HCT116 (cell line): ENCODE measurements at regions not wholly inside any gene's neighbourhood (a gene's known extent, or its start where the extent isn't known, plus 50 kb on each side); places are given as distances from the start of the nearest gene placed in this dataset.

ENCODE experiments used
- ATAC-seq: fragments of 200-7000 bp; cut with Tn5 transposase; 2 replicates; pipeline ENCODE4 v1.9.1; 2020; ENCODE audit warnings: mild to moderate bottlenecking, moderate library complexity
- BruUV-seq: library from RNA; stranded (reverse); fragments of 400-500 nt; replicated peaks from 2 replicates; lab custom pipeline; 2021; lab: Mats Ljungman, UMichigan
- CTCF ChIA-PET: fragments of 300-600 bp; sonication (Branson Sonifier 250); formaldehyde crosslinking; loops from one replicate; lab custom pipeline; 2021; ENCODE audit warnings: antibody characterized with exemption; lab: Charles Lee
- POLR2A ChIA-PET: fragments of 300-600, 350-600 bp; sonication (Branson Sonifier 250); formaldehyde crosslinking; loops from one replicate; lab custom pipeline; 2021; ENCODE audit warnings: antibody characterized with exemption; lab: Charles Lee
- RAD21 ChIA-PET, 2 experiments: fragments of 300-600 bp; sonication (Branson Sonifier 250); formaldehyde crosslinking; loops; one replicate each; lab custom pipeline; 2023; ENCODE audit warnings: low total read pairs in 2 of 2; ENCODE audit not compliant: uncharacterized antibody in 2 of 2, unreplicated experiment in 2 of 2, low non-redundant PET in 1 of 2; lab: Charles Lee
- DNase-seq: peaks from one replicate; pipeline ENCODE4 v3.0.0-alpha.2; 2010; ENCODE audit warnings: low read depth, low spot score
- H2AFZ ChIP-seq: fragments of 200-600 bp; shearing (Covaris generic), sonication (generic); 2 replicates; pipeline ENCODE4 v1.6.1; 2017; ENCODE audit warnings: low read depth, mixed run types, mixed read lengths, antibody characterized with exemption, low read length; ENCODE audit not compliant: poor library complexity, severe bottlenecking
- H3K27ac ChIP-seq: 2 replicates; pipeline ENCODE4 v1.5.1; 2012; ENCODE audit warnings: low read depth, low read length
- H3K27me3 ChIP-seq: fragments of 200-600 bp; sonication (generic); 2 replicates; pipeline ENCODE4 v1.6.1; 2016; ENCODE audit warnings: mixed run types, low read length, mixed read lengths; ENCODE audit not compliant: insufficient read depth
- H3K36me3 ChIP-seq, 2 experiments: fragments of 200-500 bp in 1 of 2; fragments of 200-600 bp in 1 of 2; sonication (Bioruptor generic) in 1 of 2; sonication (generic) in 1 of 2; 2 replicates each; pipeline versions ENCODE4 v1.5.1 to v1.6.1; 2014 to 2016; ENCODE audit warnings: low read length in 2 of 2, inconsistent platforms in 1 of 2, mixed read lengths in 1 of 2, mixed run types in 1 of 2; ENCODE audit not compliant: insufficient read depth in 2 of 2, control insufficient read depth in 1 of 2
- H3K4me1 ChIP-seq, 2 experiments: fragments of 200-600 bp in 1 of 2; sonication (generic) in 1 of 2; 2 replicates each; pipeline versions ENCODE4 v1.5.1 to v1.6.1; 2012 to 2017; ENCODE audit warnings: low read length in 2 of 2, inconsistent platforms in 1 of 2, mild to moderate bottlenecking in 1 of 2, mixed read lengths in 1 of 2, mixed run types in 1 of 2, moderate library complexity in 1 of 2; ENCODE audit not compliant: insufficient read depth in 2 of 2, control insufficient read depth in 1 of 2
- H3K4me2 ChIP-seq: fragments of 200-600 bp; sonication (generic); 2 replicates; pipeline ENCODE4 v1.6.1; 2017; ENCODE audit warnings: mixed run types, low read length, mixed read lengths
- H3K4me3 ChIP-seq, 2 experiments: fragments of 200-600 bp in 1 of 2; sonication (generic) in 1 of 2; replicated peaks in 1 of 2; 2 replicates each; pipeline ENCODE4 v1.5.1; 2011 to 2016; ENCODE audit warnings: low read length in 2 of 2, control low read depth in 1 of 2, low read depth in 1 of 2, mild to moderate bottlenecking in 1 of 2, mixed read lengths in 1 of 2, mixed run types in 1 of 2
- H3K79me2 ChIP-seq: fragments of 200-600 bp; sonication (generic); 2 replicates; pipeline ENCODE4 v1.6.1; 2017; ENCODE audit warnings: mild to moderate bottlenecking, mixed run types, low read length, moderate library complexity, mixed read lengths; ENCODE audit not compliant: insufficient read depth
- H3K9ac ChIP-seq: fragments of 200-600 bp; sonication (generic); 2 replicates; pipeline ENCODE4 v1.6.1; 2016; ENCODE audit warnings: low read length, mixed read lengths
- H3K9me2 ChIP-seq: fragments of 200-600 bp; sonication (generic), shearing (Covaris generic); 2 replicates; pipeline ENCODE4 v1.6.1; 2017; ENCODE audit warnings: mixed run types, mild to moderate bottlenecking, moderate library complexity; ENCODE audit not compliant: insufficient read depth
- H3K9me3 ChIP-seq, 2 experiments: fragments of 200-500 bp in 1 of 2; fragments of 200-600 bp in 1 of 2; sonication (Bioruptor generic) in 1 of 2; sonication (generic) in 1 of 2; 2 replicates each; pipeline ENCODE4 v1.6.1; 2014 to 2017; ENCODE audit warnings: low read length in 2 of 2, mixed read lengths in 2 of 2, inconsistent platforms in 1 of 2, low read depth in 1 of 2, mild to moderate bottlenecking in 1 of 2, mixed run types in 1 of 2, moderate library complexity in 1 of 2; ENCODE audit not compliant: control insufficient read depth in 1 of 2, insufficient read depth in 1 of 2
- H4K20me1 ChIP-seq: fragments of 200-600 bp; sonication (generic), shearing (Covaris generic); 2 replicates; pipeline ENCODE4 v1.6.1; 2017; ENCODE audit warnings: mixed run types, mild to moderate bottlenecking, moderate library complexity; ENCODE audit not compliant: insufficient read depth
- ATF3 ChIP-seq: IDR thresholded peaks from 2 replicates; pipeline ENCODE4 v1.6.1; 2012
- CBX3 ChIP-seq: IDR thresholded peaks from 2 replicates; pipeline ENCODE4 v1.6.1; 2012; ENCODE audit warnings: low read depth
- EGR1 ChIP-seq: IDR thresholded peaks from 2 replicates; pipeline ENCODE4 v1.6.1; 2012; ENCODE audit warnings: low read depth
- MAX ChIP-seq: IDR thresholded peaks from 2 replicates; pipeline ENCODE4 v1.6.1; 2012
- RAD21 ChIP-seq: IDR thresholded peaks from 2 replicates; pipeline ENCODE4 v1.6.1; 2012; ENCODE audit warnings: low read depth, mild to moderate bottlenecking
- SIN3A ChIP-seq: IDR thresholded peaks from 2 replicates; pipeline ENCODE4 v1.6.1; 2012; ENCODE audit warnings: low read depth
- SP1 ChIP-seq: IDR thresholded peaks from 2 replicates; pipeline ENCODE4 v1.6.1; 2012; ENCODE audit warnings: low read depth
- SRF ChIP-seq: IDR thresholded peaks from 2 replicates; pipeline ENCODE4 v1.6.1; 2012; ENCODE audit warnings: low read depth
- ZBTB33 ChIP-seq: IDR thresholded peaks from 2 replicates; pipeline ENCODE4 v1.6.1; 2011; ENCODE audit warnings: mild to moderate bottlenecking, low read length, moderate library complexity; ENCODE audit not compliant: insufficient replicate concordance; ENCODE audit errors: extremely low read depth
- ZFX ChIP-seq: fragments of 450-650 bp; IDR thresholded peaks from 2 replicates; pipeline ENCODE4 v1.6.1; 2017
- intact Hi-C: fragments of 100-400 bp; cut with micrococcal nuclease; formaldehyde crosslinking; loops from 2 replicates; pipeline ENCODE4 v1.10.0; 2022

- BruUV-seq, result no TSS peak
- DNase-seq (no peak), ATAC-seq (no peak)
- Histone ChIP-seq H3K9me3 (no peaks in the 10 kb centered on the region), H2AFZ (no peak overlapping the region), H3K4me2 (no peak overlapping the region), H4K20me1 (no peaks in the 10 kb centered on the region), H3K4me1 (no peaks in the 10 kb centered on the region), H3K27ac (no peak overlapping the region), H3K36me3 (no peaks in the 10 kb centered on the region), H3K9ac (no peak overlapping the region), H3K4me3 (no peak overlapping the region), H3K79me2 (no peaks in the 10 kb centered on the region), H3K27me3 (no peaks in the 10 kb centered on the region), H3K9me2 (no peaks in the 10 kb centered on the region; the same call in 1 of the 2 replicates)
- RAD21 ChIA-PET, result no interaction called here
- POLR2A ChIA-PET, result no interaction called here
- intact Hi-C loops, result no loop called here
- no peak for TF ChIP-seq ZFX
- TF ChIP-seq ATF3, result no peak
- no peak for TF ChIP-seq CBX3
- no peak for TF ChIP-seq RAD21
- TF ChIP-seq MAX, result no peak
- no peak for TF ChIP-seq SRF
- no peak for TF ChIP-seq SP1
- TF ChIP-seq EGR1, result no peak
- no peak for TF ChIP-seq ZBTB33
- TF ChIP-seq SIN3A, result no peak
- CTCF ChIA-PET, result no interaction called here
These were observed 249.3 kb downstream of the ANKRD50 start for GRCh38 chr4:124462954-124463828.
